ENCODE measurements at regions not wholly inside any gene's neighbourhood (a gene's known extent, or its start where the extent isn't known, plus 50 kb on each side); places are given as distances from the start of the nearest gene placed in this dataset.
"Not testable (repeated sequence)": the region's sequence is repeated elsewhere in the genome, so short reads cannot be mapped to it uniquely, and the experiment has no call there.

DNA sequence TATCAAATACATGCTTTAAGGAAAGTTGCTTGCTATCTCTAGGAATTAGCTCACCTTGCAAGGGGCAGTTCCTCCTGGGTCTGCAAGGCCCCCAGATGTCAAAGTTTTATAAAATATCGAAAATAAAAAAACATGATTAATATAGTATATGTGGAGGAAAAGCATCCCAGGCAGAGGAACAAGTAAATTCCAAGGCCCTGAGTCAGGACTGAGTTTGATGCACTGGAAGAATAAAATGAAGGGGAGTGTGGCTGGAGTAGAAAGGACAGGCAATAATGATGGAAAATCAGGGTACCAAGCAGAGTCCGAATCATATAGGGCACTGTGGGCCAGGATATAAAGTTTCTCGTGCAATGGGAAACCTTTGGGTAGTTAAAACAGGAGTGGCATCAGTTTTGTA lies 112.4 kb upstream of the EEPD1 start:
- no peak for DNase-seq

DNA sequence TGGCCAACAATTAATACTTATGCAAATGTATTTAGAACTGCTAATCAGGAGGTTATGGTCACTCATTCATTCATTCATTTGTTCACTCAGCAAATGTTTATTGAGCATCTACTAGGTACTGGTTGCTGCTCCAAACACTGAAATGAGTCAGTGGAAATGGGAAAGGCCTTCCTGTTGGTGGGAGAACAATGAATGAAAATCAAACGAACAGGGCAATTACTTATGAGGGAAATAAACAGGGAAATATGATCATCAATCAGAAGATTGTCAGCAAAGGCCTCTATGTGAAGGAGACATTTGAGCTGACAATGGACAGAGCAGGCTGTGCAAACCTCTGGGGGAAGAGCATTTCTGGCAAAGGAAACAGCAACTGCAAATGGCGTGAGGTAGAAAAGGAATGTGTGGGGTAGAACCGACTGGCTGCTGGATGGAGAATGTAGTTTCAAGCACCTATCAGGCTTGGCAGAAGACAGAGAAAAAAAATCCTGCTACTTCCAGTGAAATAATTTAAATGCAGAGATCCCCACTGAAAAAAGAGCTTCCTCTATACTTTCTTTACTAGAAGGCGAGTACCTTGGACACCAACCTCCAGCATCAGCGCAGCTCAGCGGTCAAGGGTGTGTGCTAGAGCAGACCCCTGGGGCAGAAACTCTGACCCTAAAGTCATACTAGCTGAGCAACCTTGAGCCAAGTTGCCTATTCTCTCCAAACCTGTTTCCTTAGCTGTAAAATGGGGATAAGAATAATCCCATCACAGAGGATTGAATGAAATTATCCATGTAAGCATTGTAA lies 108.8 kb upstream of the EEPD1 start:
- no peak for DNase-seq

DNA sequence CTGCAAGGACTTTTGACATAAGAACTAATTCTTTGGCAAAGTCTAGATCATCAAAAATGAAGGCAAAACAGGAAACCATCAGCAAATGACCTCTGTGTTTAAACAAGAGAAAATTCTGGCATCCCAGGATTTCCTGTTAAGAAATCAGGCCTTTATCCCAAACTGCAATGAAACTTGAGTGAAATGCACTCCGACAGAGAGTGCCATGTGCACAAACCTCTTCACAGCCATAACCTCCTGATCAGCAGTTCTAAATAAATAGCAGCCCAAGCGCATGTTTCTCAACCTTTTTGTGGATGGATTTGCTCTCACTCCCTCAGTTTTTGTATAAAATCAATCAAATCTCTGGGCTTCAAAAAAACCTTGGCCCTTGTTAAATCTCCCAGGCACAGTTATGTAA lies 107.7 kb upstream of the EEPD1 start:
- no peak for DNase-seq

DNA sequence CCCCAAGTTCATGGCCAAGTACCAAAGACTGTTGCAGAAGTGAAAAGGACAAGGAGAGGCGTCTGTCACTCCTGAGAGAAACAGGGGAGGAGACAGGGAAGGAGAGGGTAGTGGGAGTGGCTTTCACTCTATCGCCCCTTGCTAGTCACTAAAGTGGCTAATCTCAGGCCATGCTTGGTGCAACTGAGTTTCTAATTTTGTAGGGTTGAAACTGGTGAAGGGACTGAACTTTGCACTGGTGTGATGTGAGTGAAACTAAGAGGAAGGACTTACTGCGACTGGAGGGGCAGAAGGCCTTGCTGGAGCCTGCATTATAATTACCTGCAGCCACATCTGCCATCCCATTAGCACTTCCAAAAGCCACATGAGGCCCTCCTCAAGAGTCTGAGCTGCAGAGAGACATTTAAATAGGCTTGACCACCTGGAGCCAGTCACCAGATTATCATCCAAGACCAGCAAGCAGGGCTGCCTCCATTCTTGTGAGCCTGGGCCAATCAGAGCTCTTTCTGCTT lies 107.2 kb upstream of the EEPD1 start:
- no peak for DNase-seq

DNA sequence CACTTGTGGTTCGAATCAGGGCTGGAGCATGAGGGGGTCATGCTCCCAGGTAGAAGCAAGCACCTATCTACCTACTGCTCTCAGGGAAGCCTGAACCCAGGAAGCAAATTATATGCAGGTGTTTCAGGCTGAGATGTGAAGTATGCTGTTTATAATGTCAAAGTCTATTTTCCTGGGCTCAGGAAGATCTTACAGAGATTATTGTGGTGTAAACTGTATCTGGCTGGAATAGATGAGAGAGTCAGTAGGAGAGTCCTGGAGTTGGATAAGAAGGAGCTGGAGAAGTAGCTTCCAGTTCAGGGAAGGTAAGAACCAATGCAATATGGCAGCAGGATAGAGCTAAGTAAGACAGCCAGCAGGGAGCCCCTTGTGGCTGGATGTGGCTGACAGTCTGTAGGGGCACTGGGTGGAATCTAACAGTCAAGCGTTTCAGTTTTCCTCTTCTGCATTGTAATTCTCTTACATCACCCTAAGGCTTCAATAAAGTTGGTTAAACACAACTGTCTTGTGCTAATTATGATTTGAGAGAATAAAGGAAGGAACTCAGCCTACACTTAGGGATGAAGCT lies 105.9 kb upstream of the EEPD1 start:
- no peak for DNase-seq

DNA sequence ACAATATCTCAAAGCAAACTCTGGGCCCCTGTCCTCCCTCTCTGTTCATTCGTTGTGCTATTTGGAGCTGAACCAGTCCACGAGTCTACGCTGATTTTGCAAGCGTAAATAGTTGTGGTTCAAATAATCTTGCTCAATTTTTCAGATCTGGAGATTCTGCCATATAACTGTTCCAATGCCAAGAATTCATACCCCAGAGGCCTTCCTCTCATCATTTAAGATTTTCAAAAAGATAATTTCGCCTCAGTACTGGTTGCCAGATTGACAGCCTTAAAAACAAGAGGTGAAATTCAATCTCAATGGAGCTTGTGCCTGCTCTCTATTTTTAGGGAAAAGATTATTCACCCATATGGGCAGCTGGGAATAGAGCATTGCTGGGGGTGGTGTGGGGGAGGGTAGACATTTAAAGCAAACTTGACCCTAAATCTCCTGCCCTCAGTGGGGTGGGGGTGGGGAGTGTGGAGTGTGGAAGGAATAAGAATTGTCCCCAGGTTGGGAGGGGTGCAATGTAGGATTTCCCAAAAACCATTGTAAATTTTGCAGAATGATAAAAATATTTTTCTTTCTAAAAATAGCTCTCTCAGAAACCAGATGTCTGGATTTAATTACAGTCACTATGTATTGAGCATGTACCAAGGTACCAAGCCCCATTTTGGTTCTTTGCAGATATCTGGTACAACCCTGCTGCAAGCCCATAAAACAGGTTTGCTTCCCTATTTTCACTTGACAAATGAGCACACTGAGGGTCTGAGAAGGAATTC lies 104.7 kb upstream of the EEPD1 start:
- no peak for DNase-seq

DNA sequence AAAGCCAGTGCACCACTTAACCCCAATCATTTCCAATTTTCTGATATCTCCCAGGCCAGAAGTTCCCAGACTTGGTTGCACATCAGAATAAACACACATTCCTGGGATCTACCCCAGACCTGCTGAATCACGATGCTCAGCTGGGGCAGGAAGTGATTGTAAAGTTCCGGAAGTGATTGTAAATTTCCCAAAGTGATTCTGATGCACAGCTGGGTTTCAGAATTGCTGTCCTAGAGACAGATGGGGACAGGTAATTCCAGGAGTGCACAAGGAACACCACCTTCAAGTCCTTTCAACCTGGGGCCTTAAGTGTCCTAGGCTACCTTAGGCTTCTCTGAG lies 104.2 kb upstream of the EEPD1 start:
- no peak for DNase-seq

DNA sequence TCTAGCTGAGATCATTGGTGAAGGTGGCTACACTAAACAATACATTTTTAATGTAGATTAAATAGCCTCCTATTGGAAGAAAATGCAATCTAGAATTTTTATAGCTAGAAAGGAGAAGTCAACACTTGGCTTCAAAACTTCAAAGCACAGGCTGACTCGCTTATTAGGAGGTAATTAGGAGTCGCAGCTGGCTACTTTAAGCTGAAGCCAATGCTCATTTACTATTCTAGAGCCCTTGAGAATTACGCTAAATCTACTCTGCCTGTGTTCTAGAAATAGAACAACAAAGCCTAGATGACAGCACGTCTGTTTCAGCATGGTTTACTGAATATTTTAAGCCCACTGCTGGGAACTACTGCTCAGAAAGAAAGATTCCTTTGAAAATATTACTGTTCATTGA lies 101.6 kb upstream of the EEPD1 start:
- DNase-seq = no peak

DNA sequence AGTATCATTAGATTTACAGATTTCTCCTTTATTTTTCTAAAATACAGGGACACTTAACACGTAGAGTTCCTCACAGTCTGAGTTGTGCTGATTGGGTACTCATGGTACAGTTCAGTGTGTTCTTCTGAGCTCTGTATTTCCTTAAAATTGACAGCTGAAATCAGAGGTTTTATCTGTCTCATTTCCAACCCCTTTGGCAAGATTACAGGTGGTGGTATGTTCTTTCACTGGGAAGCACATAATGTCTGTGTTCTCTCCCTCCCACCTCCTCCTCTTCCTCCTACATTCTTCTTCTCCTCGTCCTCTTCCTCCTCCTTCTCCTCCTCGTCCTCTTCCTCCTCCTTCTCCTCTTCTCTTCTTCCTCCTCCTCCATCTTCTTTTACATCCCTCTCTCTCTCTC lies 99.5 kb upstream of the EEPD1 start:
- no peak for DNase-seq

DNA sequence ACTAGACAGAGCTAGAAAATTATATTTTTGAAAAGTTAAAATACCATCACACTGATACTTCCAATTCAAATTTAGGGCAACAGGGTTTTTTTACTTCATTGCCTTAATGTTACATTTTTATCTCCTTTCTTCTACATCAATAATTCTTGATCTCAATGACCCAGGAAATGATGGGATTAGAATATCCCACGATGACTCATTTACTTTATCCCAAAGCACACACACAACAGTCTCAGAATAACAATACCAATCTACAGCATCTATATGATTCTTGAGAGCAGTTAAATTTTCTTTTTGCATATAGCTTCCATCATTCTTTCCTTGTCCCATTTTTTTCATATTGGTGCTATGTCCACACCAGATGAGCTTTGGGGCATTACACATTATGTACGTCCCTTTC lies 98.4 kb upstream of the EEPD1 start:
- no peak for DNase-seq

DNA sequence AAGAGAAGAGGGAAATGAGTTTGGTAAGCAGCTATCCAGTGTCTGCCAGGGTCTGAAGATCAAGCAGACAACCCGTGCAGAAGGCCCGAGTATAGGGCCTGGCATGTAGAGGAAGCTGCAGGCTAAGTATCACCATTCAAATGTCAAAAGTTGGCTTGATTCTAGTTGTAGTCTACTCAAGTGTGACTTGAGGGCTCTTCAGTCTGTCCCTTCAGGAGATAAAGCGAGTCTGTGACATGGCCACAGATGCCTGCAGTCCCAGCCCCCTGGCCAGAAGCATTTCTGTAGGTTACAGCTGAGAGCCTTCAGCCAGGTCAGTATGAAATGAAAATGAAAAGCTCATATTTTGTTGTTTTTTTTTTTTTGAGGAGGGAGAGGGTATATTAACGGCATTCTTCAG lies 97.8 kb upstream of the EEPD1 start:
- no peak for DNase-seq

DNA sequence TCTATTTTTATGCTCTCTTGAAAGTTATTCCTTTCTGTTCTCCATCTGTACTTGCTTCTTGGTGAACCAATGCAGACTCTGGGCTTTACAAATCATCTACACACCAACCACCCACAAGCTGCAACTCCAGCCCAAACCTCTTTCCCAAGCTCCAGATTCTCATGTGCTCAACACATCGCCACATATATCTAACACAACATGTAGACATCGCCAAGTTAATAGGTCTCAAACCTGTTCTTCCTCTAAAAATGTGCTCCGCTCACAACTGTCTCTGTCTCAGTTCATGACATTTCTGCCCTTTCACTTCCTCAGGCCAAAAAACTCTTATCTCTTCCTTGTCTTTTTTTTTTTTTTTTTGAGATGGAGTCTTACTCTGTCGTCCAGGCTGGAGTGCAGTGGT lies 95.7 kb upstream of the EEPD1 start:
- DNase-seq = no peak

DNA sequence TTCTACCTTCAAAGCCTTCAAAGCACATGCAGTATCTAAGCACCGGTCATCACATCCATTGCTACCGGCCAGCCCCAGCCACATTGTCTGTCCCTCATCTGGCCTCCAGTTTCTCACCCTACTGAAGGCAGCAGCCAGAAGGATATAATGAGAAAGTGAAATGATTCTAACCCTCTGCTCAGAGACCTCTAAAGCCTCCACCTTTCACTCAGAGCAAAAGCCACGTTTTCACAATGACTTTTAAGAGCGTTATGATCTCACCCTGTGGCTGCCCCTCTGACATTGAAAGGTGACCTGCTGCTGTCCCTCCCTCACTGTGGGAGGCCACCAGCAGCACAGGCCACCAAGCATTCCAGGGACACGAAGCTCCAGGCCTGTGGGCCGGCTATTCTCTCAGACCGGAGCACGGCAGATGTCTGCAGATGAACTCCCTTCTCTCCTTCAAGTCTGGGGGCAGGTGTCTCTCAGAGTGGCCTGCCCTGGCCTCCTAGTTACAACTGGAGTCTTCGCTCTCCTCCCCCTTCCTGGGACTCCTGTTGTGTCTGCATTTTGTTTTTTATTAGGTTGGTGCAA lies 94.9 kb upstream of the EEPD1 start:
- DNase-seq = no peak

DNA sequence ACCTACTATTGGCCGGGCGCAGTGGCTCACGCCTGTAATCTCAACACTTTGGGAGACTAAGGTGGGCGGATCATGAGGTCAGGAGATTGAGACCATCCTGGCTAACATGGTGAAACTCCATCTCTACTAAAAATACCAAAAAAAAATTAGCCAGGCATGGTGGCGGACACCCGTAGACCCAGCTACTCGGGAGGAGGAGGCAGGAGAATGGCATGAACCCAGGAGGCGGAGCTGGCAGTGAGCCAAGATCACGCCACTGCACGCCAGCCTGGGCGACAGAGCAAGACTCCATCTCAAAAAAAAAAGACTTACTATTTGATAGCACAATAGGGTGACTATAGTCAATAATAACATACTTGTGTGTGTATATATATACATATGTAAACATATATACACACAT lies 92.7 kb upstream of the EEPD1 start:
- not testable (repeated sequence) for DNase-seq

DNA sequence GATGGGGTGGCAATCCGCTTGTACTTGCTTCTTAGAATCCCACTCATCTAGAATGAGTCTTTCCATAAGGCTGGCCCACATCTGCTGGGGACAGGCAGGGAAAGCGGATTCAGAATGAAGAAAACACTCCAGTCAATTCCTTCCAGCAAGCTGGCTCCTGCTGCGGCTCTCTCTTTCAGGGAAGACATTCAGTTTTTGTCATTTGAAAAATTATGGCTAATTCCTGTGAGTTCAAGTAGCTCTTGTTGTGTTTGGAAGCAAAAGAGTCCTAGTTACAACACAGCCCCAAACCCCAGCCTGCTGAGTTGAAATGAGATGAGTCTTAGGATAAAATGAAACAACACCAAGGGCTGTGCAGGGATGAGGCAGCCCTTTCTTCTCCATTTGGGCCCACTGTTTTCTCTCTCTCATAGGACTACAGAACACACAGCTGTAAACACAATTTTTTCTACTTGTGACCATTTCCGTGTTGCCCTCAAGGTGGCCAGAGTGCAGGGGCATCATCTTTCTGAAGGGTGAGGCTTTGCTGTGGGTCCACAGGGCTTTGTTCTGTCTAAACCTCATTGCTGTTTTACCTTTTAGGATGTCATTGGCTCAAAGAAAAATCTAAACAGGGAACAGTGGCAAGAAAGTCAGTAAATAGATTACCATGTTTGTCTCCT lies 90.8 kb upstream of the EEPD1 start:
- no peak for DNase-seq

DNA sequence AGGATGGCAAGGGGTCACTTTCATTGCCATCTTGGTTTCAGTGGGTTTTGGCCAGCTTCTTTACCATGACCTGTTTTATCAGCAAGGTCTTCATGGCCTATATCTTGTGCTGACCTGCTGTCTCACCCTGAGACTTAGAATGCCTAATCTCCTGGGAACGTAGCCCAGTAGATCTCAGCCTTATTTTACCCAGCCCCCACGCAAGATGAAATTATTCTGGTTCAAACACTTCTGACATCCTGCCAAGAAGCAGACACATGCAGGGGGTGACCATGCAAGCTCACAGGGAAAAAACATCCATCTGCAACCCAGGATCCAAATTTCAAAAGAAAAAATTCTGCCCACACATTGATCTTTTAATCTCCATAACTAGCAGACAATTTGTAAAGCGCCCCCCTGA lies 88.4 kb upstream of the EEPD1 start:
- no peak for DNase-seq

DNA sequence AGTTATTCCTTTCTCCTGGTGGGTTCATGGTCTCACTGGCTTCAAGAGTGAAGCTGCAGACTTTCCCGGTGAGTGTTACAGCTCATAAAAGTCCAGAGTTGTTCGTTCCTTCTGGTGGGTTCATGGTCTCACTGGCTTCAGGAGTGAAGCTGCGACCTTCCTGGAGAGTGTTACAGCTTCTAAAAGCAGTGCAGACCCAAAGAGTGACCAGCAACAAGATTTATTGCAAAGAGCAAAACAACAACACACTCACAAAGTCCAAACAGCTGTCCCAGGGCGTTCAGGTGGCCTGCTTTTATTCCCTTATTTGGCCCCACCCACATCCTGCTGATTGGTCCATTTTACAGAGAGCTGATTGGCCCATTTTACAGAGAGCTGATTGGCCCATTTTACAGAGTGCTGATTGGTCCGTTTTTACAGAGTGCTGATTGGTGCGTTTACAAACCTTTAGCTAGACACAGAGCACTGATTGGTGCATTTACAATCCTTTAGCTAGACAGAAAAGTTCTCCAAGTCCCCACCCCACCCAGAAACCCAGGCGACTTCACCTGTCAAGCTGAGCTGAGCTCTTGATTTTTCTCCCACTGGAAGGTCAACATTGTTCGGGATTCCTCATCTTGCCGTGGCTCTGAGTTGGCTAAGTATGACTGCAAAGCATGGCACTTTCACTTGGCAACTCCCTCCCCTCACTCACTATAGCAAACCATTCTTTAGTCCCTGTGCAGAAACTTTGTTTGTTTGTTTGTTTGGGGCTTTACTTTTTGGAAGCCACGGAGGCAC lies 87.3 kb upstream of the EEPD1 start:
- DNase-seq = not testable (repeated sequence)

DNA sequence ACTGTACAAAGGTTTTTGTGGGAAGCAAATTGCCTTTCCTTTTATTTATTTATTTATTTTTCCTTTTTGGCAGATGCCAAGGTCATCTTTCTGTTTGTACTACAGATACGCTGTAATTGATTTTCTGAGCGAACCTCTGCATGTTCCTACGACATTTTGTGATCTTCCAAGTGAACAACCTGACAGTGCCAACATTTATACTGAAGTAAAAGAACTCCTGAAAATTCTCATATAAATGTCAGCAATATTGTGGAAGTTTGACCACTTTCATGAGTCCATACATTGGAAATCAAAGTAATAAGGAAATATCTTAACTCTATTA lies 86.8 kb upstream of the EEPD1 start:
- DNase-seq = no peak

DNA sequence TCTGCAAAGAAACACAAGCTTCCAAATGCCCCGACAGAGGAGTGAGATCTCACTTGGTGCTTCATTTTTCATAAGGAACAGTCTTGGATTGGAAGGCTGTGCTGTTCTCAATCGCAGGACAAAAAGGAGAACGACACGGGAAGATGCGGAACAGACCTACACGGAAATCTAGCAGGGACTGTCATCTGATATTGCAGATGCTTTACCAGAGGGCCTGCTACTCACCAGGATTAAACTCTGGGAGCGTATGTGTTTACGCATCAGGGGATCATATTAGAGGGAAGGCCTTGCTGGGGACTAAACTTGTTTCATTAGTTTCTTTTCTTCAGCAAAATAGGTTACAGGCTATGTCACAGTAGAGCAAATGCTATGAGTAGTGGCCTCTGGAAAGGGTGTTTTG lies 82.8 kb upstream of the EEPD1 start:
- no peak for DNase-seq

DNA sequence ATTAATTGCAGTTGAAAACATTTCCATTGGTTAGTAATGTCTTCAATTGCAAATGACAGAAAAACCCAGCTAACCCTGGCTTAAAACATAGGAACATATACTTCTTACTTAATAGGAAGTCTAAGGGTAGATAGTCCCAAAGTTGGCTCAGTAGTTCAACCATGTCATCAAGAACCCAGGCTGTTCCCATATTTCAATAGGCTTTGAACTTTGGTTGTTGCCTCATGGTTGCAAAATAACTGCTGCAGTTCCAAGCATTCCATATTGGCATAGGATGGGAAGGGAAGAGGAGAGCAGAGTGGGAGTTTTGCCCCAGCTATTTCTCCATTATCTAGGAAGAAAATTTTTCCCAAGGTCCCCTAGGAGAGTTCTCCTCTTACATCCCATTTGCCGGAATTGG lies 81.4 kb upstream of the EEPD1 start:
- DNase-seq = no peak

DNA sequence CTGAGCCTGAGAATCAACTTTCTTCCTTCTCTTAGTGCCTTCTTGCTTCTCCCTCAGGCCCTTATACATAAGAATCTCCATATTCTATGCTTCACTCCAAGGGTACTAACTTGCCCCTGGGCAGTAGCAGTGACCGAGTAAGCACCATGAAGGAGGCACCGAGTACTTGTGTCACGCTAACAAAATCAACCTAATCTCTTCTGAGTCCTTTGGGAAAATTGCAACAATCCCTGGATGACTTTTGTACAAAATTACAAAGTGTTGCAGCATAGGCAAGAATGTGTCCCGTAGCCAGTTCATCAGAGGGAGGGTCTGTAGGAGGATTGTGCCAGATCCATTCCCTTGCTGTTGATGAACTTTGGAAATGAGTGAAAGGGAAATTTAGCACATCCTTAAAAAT lies 80.4 kb upstream of the EEPD1 start:
- no peak for DNase-seq

DNA sequence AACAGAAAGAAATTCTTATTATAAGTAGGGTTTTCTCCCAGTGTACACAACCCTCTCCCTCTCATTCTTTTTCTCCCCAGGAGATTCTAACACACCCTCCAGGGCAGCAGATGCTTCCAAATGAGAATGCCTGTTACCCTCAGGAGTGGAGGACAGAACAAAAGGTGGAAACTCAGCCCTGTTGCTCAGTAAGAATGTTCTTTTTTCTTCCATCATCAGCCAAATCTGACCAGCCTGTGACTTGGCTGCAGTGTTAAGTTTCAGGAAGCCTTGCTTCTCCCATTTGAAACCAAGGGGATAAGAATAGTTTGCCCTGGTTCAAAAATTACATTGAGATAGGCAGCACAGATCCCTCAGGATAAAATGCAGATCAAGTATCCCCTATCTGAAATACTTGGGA lies 77.5 kb upstream of the EEPD1 start:
- DNase-seq = no peak

DNA sequence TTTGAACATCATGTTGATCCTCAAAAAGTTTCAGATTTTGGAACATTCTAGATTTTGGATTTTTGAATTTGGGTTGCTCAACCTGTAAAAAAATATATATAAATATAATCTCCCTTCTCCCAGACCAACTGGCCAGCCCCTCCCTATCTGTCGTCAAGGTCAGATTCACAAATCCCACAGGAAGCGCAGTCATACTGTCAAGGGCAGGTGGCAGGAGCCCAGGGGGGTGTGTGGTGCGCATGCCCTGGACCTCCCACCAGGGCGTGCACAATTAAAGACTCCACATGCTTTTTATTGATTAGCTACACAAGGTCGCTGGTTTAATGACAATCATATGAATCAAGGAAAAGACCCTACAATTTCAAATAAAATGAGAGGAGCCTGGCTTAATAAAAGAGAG lies 77.0 kb upstream of the EEPD1 start:
- DNase-seq = no peak

Data from activated CD4-positive, alpha-beta T cell treated with anti-CD3 and anti-CD28 coated beads, Interleukin-2, amount 50 U/mL, for 1 hour (primary cell).